Thyroid gland (tissue), 4 donors: ENCODE measurements at regions not wholly inside any gene's neighbourhood (a gene's known extent, or its start where the extent isn't known, plus 50 kb on each side); places are given as distances from the start of the nearest gene placed in this dataset.

Experiments used
- DNase-seq, 2 donors: peaks; one replicate each; pipeline ENCODE4 v3.0.0-alpha.2; 2019
- H3K27ac ChIP-seq, 3 donors: fragments of 200-600 bp; sonication (generic); 1 replicate in 2 of 3; 2 replicates in 1 of 3; pipeline ENCODE4 v1.5.1; 2016 to 2019; ENCODE audit warnings: mild to moderate bottlenecking in 1 of 3, moderate library complexity in 1 of 3
- H3K27me3 ChIP-seq: fragments of 200-600 bp; sonication (generic); one replicate; pipeline ENCODE4 v1.5.1; 2019
- H3K36me3 ChIP-seq, 2 donors: fragments of 200-600 bp; sonication (generic); one replicate each; pipeline ENCODE4 v1.5.1; 2016 to 2019
- H3K4me1 ChIP-seq, 2 donors: fragments of 200-600 bp; sonication (generic); one replicate each; pipeline ENCODE4 v1.5.1; 2017 to 2019
- H3K4me3 ChIP-seq, 3 donors: fragments of 200-600 bp; sonication (generic); replicated peaks in 1 of 3; 1 replicate in 2 of 3; 2 replicates in 1 of 3; pipeline ENCODE4 v1.5.1; 2016; ENCODE audit warnings: mild to moderate bottlenecking in 1 of 3
- H3K9me3 ChIP-seq: fragments of 200-600 bp; sonication (generic); one replicate; pipeline ENCODE4 v1.5.1; 2017
- POLR2A ChIP-seq, 2 donors: fragments of 450-650 bp; IDR thresholded peaks; one replicate each; pipeline ENCODE4 v1.6.1; 2017; ENCODE audit warnings: antibody characterized with exemption in 2 of 2, mild to moderate bottlenecking in 2 of 2, moderate library complexity in 1 of 2
- WGBS, 2 donors: methylation state at CpG; one replicate each; pipeline ENCODE4 v1.1.5; 2017; 5-methylcytosine and 5-hydroxymethylcytosine counted together
- intact Hi-C: fragments of 100-400 bp; cut with DNase I; formaldehyde crosslinking; loops from one replicate; pipeline ENCODE4 v1.15.1; 2023
- TF ChIP-seq, protein P1 (sequence below), 6 experiments: fragments of 200-600 bp in 3 of 6; fragments of 450-650 bp in 3 of 6; sonication (generic) in 3 of 6; IDR thresholded peaks; one replicate each; pipeline ENCODE4 v1.5.1; 2016 to 2019; ENCODE audit warnings: antibody characterized with exemption in 6 of 6, mild to moderate bottlenecking in 2 of 6, inconsistent platforms in 1 of 6, moderate library complexity in 1 of 6

DNA sequence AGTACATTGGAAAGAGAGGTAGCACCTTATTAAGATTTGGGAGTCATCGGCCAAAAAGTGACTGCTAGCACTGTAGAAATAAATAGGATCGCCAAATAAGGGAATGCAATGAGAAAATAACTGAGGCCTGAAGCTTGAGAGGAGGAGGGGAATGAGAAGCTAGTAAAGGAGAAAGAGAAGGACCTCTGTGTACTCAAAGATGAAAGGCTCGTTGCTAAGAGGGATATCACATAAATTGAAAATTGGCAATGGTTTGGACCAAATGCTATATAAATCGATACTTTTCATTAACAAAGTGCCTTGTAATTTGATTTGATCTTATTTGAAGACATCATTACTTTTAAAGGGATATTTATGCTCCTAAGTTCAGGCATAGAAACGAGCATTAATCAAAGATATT is 796.3 kb downstream of the QKI start:
- Histone ChIP-seq H3K27me3 (no peaks in the 10 kb centered on the region), H3K36me3 (no peaks in the 10 kb centered on the region), H3K4me1 (no peaks in the 10 kb centered on the region), H3K27ac (no peak overlapping the region), H3K4me3 (no peak overlapping the region), H3K9me3 (no peaks in the 10 kb centered on the region)
- WGBS, 2 donors, result 81 to 84% methylated on average over 5 of the region's 5 CpGs
- no peak for DNase-seq
- intact Hi-C loops, result no loop called here
- TF ChIP-seq, protein P1, sequence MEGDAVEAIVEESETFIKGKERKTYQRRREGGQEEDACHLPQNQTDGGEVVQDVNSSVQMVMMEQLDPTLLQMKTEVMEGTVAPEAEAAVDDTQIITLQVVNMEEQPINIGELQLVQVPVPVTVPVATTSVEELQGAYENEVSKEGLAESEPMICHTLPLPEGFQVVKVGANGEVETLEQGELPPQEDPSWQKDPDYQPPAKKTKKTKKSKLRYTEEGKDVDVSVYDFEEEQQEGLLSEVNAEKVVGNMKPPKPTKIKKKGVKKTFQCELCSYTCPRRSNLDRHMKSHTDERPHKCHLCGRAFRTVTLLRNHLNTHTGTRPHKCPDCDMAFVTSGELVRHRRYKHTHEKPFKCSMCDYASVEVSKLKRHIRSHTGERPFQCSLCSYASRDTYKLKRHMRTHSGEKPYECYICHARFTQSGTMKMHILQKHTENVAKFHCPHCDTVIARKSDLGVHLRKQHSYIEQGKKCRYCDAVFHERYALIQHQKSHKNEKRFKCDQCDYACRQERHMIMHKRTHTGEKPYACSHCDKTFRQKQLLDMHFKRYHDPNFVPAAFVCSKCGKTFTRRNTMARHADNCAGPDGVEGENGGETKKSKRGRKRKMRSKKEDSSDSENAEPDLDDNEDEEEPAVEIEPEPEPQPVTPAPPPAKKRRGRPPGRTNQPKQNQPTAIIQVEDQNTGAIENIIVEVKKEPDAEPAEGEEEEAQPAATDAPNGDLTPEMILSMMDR (IDR thresholded peaks at IDR 0.05), result no peak
- TF ChIP-seq POLR2A (IDR thresholded peaks at IDR 0.05), result no peak

DNA sequence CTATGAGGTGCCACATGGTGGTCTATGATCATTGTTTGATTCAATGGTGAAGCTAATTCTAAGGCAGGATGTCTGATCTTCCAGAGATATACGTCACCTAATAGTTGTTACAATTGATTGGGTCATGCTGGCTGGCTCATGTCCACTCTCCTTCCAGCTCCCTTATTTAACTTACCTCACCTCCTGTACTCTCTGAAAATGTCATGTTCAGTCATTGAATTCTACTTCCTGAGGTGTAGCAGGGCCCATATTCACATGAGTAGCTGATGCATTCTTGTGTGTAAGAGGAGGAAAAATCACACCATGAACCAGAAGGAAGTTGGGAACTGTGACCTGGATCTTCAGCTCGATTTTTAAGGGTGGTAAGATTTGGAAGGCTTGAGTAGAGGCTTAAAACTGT is 795.8 kb downstream of the QKI start:
- Histone ChIP-seq H3K9me3 (no peaks in the 10 kb centered on the region), H3K27ac (no peak overlapping the region), H3K36me3 (no peaks in the 10 kb centered on the region), H3K4me1 (no peaks in the 10 kb centered on the region), H3K27me3 (no peaks in the 10 kb centered on the region), H3K4me3 (no peak overlapping the region)
- DNase-seq, result no peak
- TF ChIP-seq, protein P1 (IDR thresholded peaks at IDR 0.05), result no peak
- TF ChIP-seq POLR2A (IDR thresholded peaks at IDR 0.05), result no peak
- intact Hi-C loops, result no loop called here
- WGBS, 2 donors, result 53 to 68% methylated on average over 2 of the region's 2 CpGs

DNA sequence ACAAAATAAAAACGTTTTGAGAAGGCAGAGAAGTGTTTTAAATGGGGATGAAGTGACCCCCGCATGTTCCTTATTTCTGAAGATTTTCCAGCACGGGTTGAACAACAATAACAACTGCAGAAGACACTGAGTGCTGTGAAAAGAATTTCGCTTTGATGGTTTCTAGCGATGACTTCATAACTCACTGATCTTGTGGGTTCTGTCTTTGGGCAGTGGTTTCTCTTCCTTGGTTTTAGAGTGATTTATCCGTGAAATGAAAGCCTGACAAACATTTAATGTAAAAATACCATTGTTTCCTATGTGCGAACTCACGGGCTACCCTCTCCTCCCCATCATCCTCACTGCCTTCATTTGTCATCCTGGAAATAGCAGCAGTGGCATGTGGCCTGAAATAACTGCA is 793.9 kb downstream of the QKI start:
- H3K27ac ChIP-seq, result no peak overlapping the region
- TF ChIP-seq POLR2A (IDR thresholded peaks at IDR 0.05), result no peak
- TF ChIP-seq, protein P1 (IDR thresholded peaks at IDR 0.05), result no peak
- 58 to 64% methylated on average over 8 of the region's 8 CpGs for WGBS, 2 donors
- intact Hi-C loops, result no loop called here
- no peaks in the 10 kb centered on the region for H3K4me1 ChIP-seq
- no peaks in the 10 kb centered on the region for H3K9me3 ChIP-seq
- DNase-seq, result no peak
- no peak overlapping the region for H3K4me3 ChIP-seq
- H3K27me3 ChIP-seq, result no peaks in the 10 kb centered on the region
- no peaks in the 10 kb centered on the region for H3K36me3 ChIP-seq

DNA sequence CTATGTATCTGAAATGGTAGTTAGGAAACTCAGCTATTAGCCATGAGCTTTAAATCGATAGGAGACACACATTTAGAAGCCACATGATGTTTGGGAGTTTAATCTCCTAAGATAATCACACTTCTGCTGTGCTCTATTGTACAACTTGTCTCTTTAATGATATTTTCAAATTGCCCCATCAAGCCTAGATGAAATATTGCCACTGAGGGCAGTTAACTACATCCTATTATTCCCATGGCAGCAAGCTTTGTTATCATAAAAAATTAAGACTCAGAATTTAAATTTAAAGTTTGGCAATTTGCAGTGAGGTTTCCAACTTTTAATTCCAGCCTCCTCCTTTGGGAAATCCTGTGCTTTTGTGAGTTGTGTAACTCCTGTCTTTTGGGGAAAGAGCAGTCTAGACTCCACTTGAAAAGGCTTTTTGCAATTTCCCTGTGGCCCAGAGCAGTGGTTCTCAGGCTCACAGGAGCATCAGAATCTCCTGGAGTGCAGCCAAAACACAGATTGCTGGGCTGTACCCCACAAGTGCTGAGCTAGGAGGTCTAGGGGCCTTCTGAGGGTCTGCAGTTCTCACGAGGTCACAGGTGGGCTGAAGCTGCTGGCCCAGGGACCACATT is 792.4 kb downstream of the QKI start:
- no peaks in the 10 kb centered on the region for H3K9me3 ChIP-seq
- WGBS, 2 donors, result 57 to 68% methylated on average over 2 of the region's 2 CpGs
- H3K4me1 ChIP-seq, result no peaks in the 10 kb centered on the region
- TF ChIP-seq, protein P1 (IDR thresholded peaks at IDR 0.05), result no peak
- TF ChIP-seq POLR2A (IDR thresholded peaks at IDR 0.05), result no peak
- H3K27me3 ChIP-seq, result no peaks in the 10 kb centered on the region
- DNase-seq, result no peak
- H3K27ac ChIP-seq, result no peak overlapping the region
- no peaks in the 10 kb centered on the region for H3K36me3 ChIP-seq
- no peak overlapping the region for H3K4me3 ChIP-seq
- intact Hi-C loops, result no loop called here

DNA sequence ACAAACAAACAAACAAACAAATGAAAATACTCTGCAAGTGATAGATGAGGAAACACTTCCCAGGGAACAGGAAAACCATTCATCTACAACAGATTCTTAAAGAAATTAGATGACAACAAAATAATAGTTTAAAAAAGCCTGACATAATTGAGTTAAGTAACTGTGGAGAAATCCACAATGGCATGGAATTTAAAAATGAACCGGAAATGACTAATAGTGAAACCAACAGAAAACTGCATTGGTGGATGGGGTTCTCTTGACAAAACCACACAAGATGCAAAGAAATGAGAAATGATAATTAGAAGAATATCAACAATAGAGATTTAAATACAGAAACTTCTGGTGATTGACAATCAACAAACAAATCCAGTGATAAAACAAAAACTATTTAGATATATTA is 785.6 kb downstream of the QKI start:
- TF ChIP-seq, protein P1 (IDR thresholded peaks at IDR 0.05), result no peak
- TF ChIP-seq POLR2A (IDR thresholded peaks at IDR 0.05), result no peak
- no peak for DNase-seq
- H3K9me3 ChIP-seq, result no peaks in the 10 kb centered on the region
- H3K36me3 ChIP-seq, result no peaks in the 10 kb centered on the region
- H3K27me3 ChIP-seq, result no peaks in the 10 kb centered on the region
- no peaks in the 10 kb centered on the region for H3K4me1 ChIP-seq
- 90% methylated on average over 1 of the region's 1 CpG for WGBS, 2 donors
- no peak overlapping the region for H3K4me3 ChIP-seq
- intact Hi-C loops, result no loop called here
- no peak overlapping the region for H3K27ac ChIP-seq
